IMR-90 (cell line): ENCODE measurements at regions not wholly inside any gene's neighbourhood (a gene's known extent, or its start where the extent isn't known, plus 50 kb on each side); places are given as distances from the start of the nearest gene placed in this dataset. TPM values are rescaled to one million over a fixed set of nuclear protein-coding genes. Genes with fewer than 3 reads are reported as not detected.
"Not testable (repeated sequence)": the region's sequence is repeated elsewhere in the genome, so short reads cannot be mapped to it uniquely, and the experiment has no call there.

Source experiments
- ATAC-seq: fragments of 200-7000 bp; cut with Tn5 transposase; 2 replicates; pipeline ENCODE4 v1.9.1; 2020; ENCODE audit warnings: low read depth, mild to moderate bottlenecking, moderate library complexity
- BruUV-seq: library from RNA; stranded (reverse); fragments of 400-500 nt; replicated peaks from 2 replicates; lab custom pipeline; 2021; lab: Mats Ljungman, UMichigan
- CTCF ChIA-PET: fragments of 300-600 bp; formaldehyde crosslinking; extraction: SDS; loops from one replicate; lab custom pipeline; 2021; ENCODE audit warnings: antibody characterized with exemption; lab: Yijun Ruan, JAX
- POLR2A ChIA-PET: fragments of 300-600 bp; sonication (Branson Sonifier 250); formaldehyde crosslinking; loops from one replicate; lab custom pipeline; 2022; ENCODE audit warnings: antibody characterized with exemption; ENCODE audit not compliant: unreplicated experiment; lab: Charles Lee
- DNase-seq: peaks from one replicate; pipeline ENCODE4 v3.0.0; 2013
- H2AFZ ChIP-seq: replicated peaks from 2 replicates; pipeline ENCODE3; 2013; ENCODE audit warnings: low read length, mild to moderate bottlenecking; ENCODE audit not compliant: poor library complexity
- H2AK5ac ChIP-seq: 2 replicates; pipeline ENCODE4 v1.6.1; 2013; ENCODE audit warnings: low read depth, low read length, inconsistent platforms
- H2AK9ac ChIP-seq: replicated peaks from 2 replicates; pipeline ENCODE3; 2013; ENCODE audit warnings: mild to moderate bottlenecking, low read depth, low read length, moderate library complexity; ENCODE audit not compliant: poor library complexity
- H2BK120ac ChIP-seq: 2 replicates; pipeline ENCODE4 v1.6.1; 2013; ENCODE audit warnings: low read depth, low read length, inconsistent platforms
- H2BK15ac ChIP-seq: 3 replicates; pipeline ENCODE4 v1.6.1; 2013; ENCODE audit warnings: low read depth, low read length, inconsistent platforms
- H2BK20ac ChIP-seq: 2 replicates; pipeline ENCODE4 v1.6.1; 2013; ENCODE audit warnings: low read depth, mild to moderate bottlenecking, inconsistent platforms, low read length, moderate library complexity
- H2BK5ac ChIP-seq: 2 replicates; pipeline ENCODE4 v1.6.1; 2013; ENCODE audit warnings: mild to moderate bottlenecking, low read depth, low read length, inconsistent platforms; ENCODE audit not compliant: poor library complexity, severe bottlenecking
- H3K14ac ChIP-seq: replicated peaks from 2 replicates; pipeline ENCODE4 v1.6.1; 2013; ENCODE audit warnings: low read depth, low read length, inconsistent platforms
- H3K18ac ChIP-seq: 2 replicates; pipeline ENCODE4 v1.6.1; 2013; ENCODE audit warnings: low read depth, low read length, control low read depth
- H3K23ac ChIP-seq: 2 replicates; pipeline ENCODE4 v1.6.1; 2013; ENCODE audit warnings: low read depth, low read length, inconsistent platforms
- H3K27ac ChIP-seq: 2 replicates; pipeline ENCODE4 v1.5.1; 2013; ENCODE audit warnings: mild to moderate bottlenecking, control low read depth, low read length; ENCODE audit not compliant: insufficient read depth
- H3K27me3 ChIP-seq: 2 replicates; pipeline ENCODE4 v1.6.1; 2013; ENCODE audit warnings: low read length; ENCODE audit not compliant: control insufficient read depth, insufficient read depth
- H3K36me3 ChIP-seq: 2 replicates; pipeline ENCODE4 v1.6.1; 2013; ENCODE audit warnings: low read length, mixed read lengths; ENCODE audit not compliant: control insufficient read depth, insufficient read depth
- H3K4ac ChIP-seq: 2 replicates; pipeline ENCODE4 v1.6.1; 2013; ENCODE audit warnings: low read depth, low read length, inconsistent platforms
- H3K4me1 ChIP-seq: 2 replicates; pipeline ENCODE4 v1.6.1; 2013; ENCODE audit warnings: low read length, mixed read lengths; ENCODE audit not compliant: control insufficient read depth, insufficient read depth
- H3K4me2 ChIP-seq: 2 replicates; pipeline ENCODE4 v1.6.1; 2013; ENCODE audit warnings: low read depth, mild to moderate bottlenecking, control low read depth, low read length, moderate library complexity
- H3K4me3 ChIP-seq: 2 replicates; pipeline ENCODE4 v1.5.1; 2013; ENCODE audit warnings: low read depth, mild to moderate bottlenecking, control low read depth, low read length, moderate library complexity; ENCODE audit not compliant: insufficient read depth
- H3K56ac ChIP-seq: 2 replicates; pipeline ENCODE4 v1.6.1; 2013; ENCODE audit warnings: low read length, inconsistent platforms; ENCODE audit not compliant: insufficient read depth; ENCODE audit errors: extremely low read depth
- H3K79me1 ChIP-seq, 2 experiments: 2 replicates each; pipeline ENCODE4 v1.6.1; 2013; ENCODE audit warnings: low read length in 2 of 2, inconsistent platforms in 1 of 2, low read depth in 1 of 2
- H3K9ac ChIP-seq: 2 replicates; pipeline ENCODE4 v1.6.1; 2013; ENCODE audit warnings: low read depth, low read length, control low read depth
- H3K9me1 ChIP-seq: 2 replicates; pipeline ENCODE4 v1.6.1; 2013; ENCODE audit warnings: low read length, inconsistent platforms; ENCODE audit not compliant: insufficient read depth
- H3K9me3 ChIP-seq: 2 replicates; pipeline ENCODE4 v1.6.1; 2013; ENCODE audit warnings: low read length; ENCODE audit not compliant: control insufficient read depth, insufficient read depth
- H4K20me1 ChIP-seq: 2 replicates; pipeline ENCODE4 v1.6.1; 2013; ENCODE audit warnings: low read length, inconsistent platforms; ENCODE audit not compliant: insufficient read depth
- H4K5ac ChIP-seq: 2 replicates; pipeline ENCODE4 v1.6.1; 2013; ENCODE audit warnings: mild to moderate bottlenecking, low read depth, low read length, control low read depth
- H4K8ac ChIP-seq, 2 experiments: 2 replicates each; pipeline ENCODE4 v1.6.1; 2013; ENCODE audit warnings: low read depth in 2 of 2, low read length in 2 of 2, control low read depth in 1 of 2, inconsistent platforms in 1 of 2
- H4K91ac ChIP-seq: 2 replicates; pipeline ENCODE4 v1.6.1; 2013; ENCODE audit warnings: low read depth, low read length, inconsistent platforms; ENCODE audit not compliant: insufficient read depth
- WGBS, 2 experiments: methylation state at CpG; one replicate each; pipeline versions ENCODE4 v1.1.5 to v1.1.7; 2013; ENCODE audit warnings: missing lambda C conversion rate in 2 of 2; ENCODE audit not compliant: insufficient read length in 1 of 2; ENCODE audit errors: extremely low coverage in 2 of 2; 5-methylcytosine and 5-hydroxymethylcytosine counted together
- dilution Hi-C: fragments of 300-500 bp; cut with HindIII; formaldehyde crosslinking; loops from one replicate; pipeline ENCODE4 v1.14.3; 2018; ENCODE audit warnings: low sequenced_read_pairs; ENCODE audit not compliant: unreplicated experiment
- in situ Hi-C: fragments of 300-500 bp; cut with MboI; formaldehyde crosslinking; loops from 3 replicates; pipeline ENCODE4 v1.14.3; 2019; ENCODE audit warnings: low sequenced_read_pairs, inconsistent platforms, mixed read lengths
- intact Hi-C: fragments of 100-400 bp; cut with micrococcal nuclease; formaldehyde crosslinking; loops from 2 replicates; pipeline ENCODE4 v1.10.0; 2022
- microRNA-seq, 2 experiments: library from miRNA; stranded (forward) in 1 of 2; unstranded in 1 of 2; fragments of 10-50 nt in 1 of 2; fragments of <30 nt in 1 of 2; gene quantifications in 1 of 2; microRNA quantifications in 1 of 2; one replicate each; pipeline versions ENCODE3 to v1.1.0; 2013 to 2020; ENCODE audit not compliant: insufficient read depth in 1 of 2, insufficient read length in 1 of 2, unreplicated experiment in 1 of 2
- small RNA-seq, 5 experiments: library from RNA; depleted of rRNA; stranded (forward); fragments of <200 nt; gene quantifications; one replicate each; pipeline ENCODE3, GENCODE V24; 2012

- H2BK15ac ChIP-seq, H4K20me1 ChIP-seq, H3K27ac ChIP-seq, H2BK20ac ChIP-seq, H3K14ac ChIP-seq, H2BK5ac ChIP-seq, H3K79me1 ChIP-seq, H2AK5ac ChIP-seq, DNase-seq, dilution Hi-C loops, intact Hi-C loops, H4K91ac ChIP-seq, H4K8ac ChIP-seq, H3K18ac ChIP-seq, H3K56ac ChIP-seq, H4K5ac ChIP-seq, ATAC-seq, H3K36me3 ChIP-seq, H3K9me3 ChIP-seq, H3K9me1 ChIP-seq, H2AFZ ChIP-seq, H3K4ac ChIP-seq, H2AK9ac ChIP-seq, H3K4me1 ChIP-seq, H3K4me2 ChIP-seq, H3K23ac ChIP-seq, BruUV-seq, H3K27me3 ChIP-seq, in situ Hi-C loops, H2BK120ac ChIP-seq, POLR2A ChIA-PET, H3K9ac ChIP-seq, H3K4me3 ChIP-seq, CTCF ChIA-PET: not testable (repeated sequence)
- WGBS, 2 experiments, result no CpG with 5 or more reads among the region's 4 CpGs
These were observed 301.8 kb downstream of the RTP5 start for GRCh38 chr2:242171290-242171689.

Small RNAs in the stretch of these regions (microRNA-seq; reads per million reads assigned to microRNA genes)
- gene CICP10 (ENCODE audit: insufficient read depth, insufficient read length), result not detected
- not detected for gene SEPT14P2 (ENCODE audit: insufficient read depth, insufficient read length)

Small RNAs in the stretch of these regions (small RNA-seq; reads per million reads assigned to genes)
- gene CICP10 (0 to 0.60 (median 0) reads per million in 5 experiments), gene SEPT14P2 (0 reads per million in 5 experiments)
